Trophoblast cell (in vitro differentiated cells and primary cell): ENCODE measurements at regions not wholly inside any gene's neighbourhood (a gene's known extent, or its start where the extent isn't known, plus 50 kb on each side); places are given as distances from the start of the nearest gene placed in this dataset.

ENCODE experiments used
- DNase-seq, 2 donors: peaks; one replicate each; pipeline ENCODE4 v3.0.0-alpha.2; 2016
- H2AFZ ChIP-seq: 2 replicates; pipeline ENCODE4 v1.6.1; 2013; ENCODE audit warnings: low read length, moderate library complexity, mild to moderate bottlenecking; ENCODE audit not compliant: insufficient read depth, poor library complexity
- H2AK5ac ChIP-seq: 2 replicates; pipeline ENCODE4 v1.6.1; 2013; ENCODE audit warnings: mild to moderate bottlenecking, low read length
- H2BK120ac ChIP-seq: 2 replicates; pipeline ENCODE4 v1.6.1; 2013; ENCODE audit warnings: low read length, mild to moderate bottlenecking, moderate library complexity; ENCODE audit not compliant: insufficient read depth, poor library complexity
- H2BK12ac ChIP-seq: 2 replicates; pipeline ENCODE4 v1.6.1; 2013; ENCODE audit warnings: mild to moderate bottlenecking, low read length, moderate library complexity
- H2BK5ac ChIP-seq: 2 replicates; pipeline ENCODE4 v1.6.1; 2013; ENCODE audit warnings: low read length, low read depth, moderate library complexity, mild to moderate bottlenecking; ENCODE audit not compliant: poor library complexity
- H3K14ac ChIP-seq: 2 replicates; pipeline ENCODE4 v1.6.1; 2013; ENCODE audit warnings: mild to moderate bottlenecking, low read length
- H3K18ac ChIP-seq: 2 replicates; pipeline ENCODE4 v1.6.1; 2013; ENCODE audit warnings: mild to moderate bottlenecking, low read length
- H3K23ac ChIP-seq: 2 replicates; pipeline ENCODE4 v1.6.1; 2013; ENCODE audit warnings: low read length
- H3K27ac ChIP-seq: 2 replicates; pipeline ENCODE4 v1.5.1; 2013; ENCODE audit warnings: low read depth, mild to moderate bottlenecking, inconsistent platforms, low read length, moderate library complexity
- H3K27me3 ChIP-seq: 2 replicates; pipeline ENCODE4 v1.6.1; 2013; ENCODE audit warnings: inconsistent platforms, mild to moderate bottlenecking, low read length, moderate library complexity; ENCODE audit not compliant: insufficient read depth
- H3K36me3 ChIP-seq, 2 experiments: 1 replicate in 1 of 2; 2 replicates in 1 of 2; pipeline ENCODE4 v1.6.1; 2013; ENCODE audit warnings: low read length in 2 of 2, mild to moderate bottlenecking in 2 of 2, moderate library complexity in 1 of 2; ENCODE audit not compliant: insufficient read depth in 2 of 2, control insufficient read depth in 1 of 2
- H3K4ac ChIP-seq: 2 replicates; pipeline ENCODE4 v1.6.1; 2013; ENCODE audit warnings: low read depth, mild to moderate bottlenecking, low read length, moderate library complexity
- H3K4me1 ChIP-seq, 2 experiments: 1 replicate in 1 of 2; 2 replicates in 1 of 2; pipeline ENCODE4 v1.6.1; 2013; ENCODE audit warnings: low read length in 2 of 2, mild to moderate bottlenecking in 2 of 2, moderate library complexity in 1 of 2; ENCODE audit not compliant: insufficient read depth in 2 of 2, control insufficient read depth in 1 of 2
- H3K4me2 ChIP-seq: 2 replicates; pipeline ENCODE4 v1.6.1; 2013; ENCODE audit warnings: inconsistent platforms, mild to moderate bottlenecking, low read length, moderate library complexity
- H3K4me3 ChIP-seq: 2 replicates; pipeline ENCODE4 v1.5.1; 2013; ENCODE audit warnings: mild to moderate bottlenecking, low read depth, low read length, inconsistent platforms
- H3K79me1 ChIP-seq: one replicate; pipeline ENCODE4 v1.6.1; 2013; ENCODE audit warnings: low read length
- H3K79me2 ChIP-seq: 2 replicates; pipeline ENCODE4 v1.6.1; 2013; ENCODE audit warnings: low read length, mild to moderate bottlenecking; ENCODE audit not compliant: control insufficient read depth, insufficient read depth, poor library complexity
- H3K9ac ChIP-seq: 2 replicates; pipeline ENCODE4 v1.6.1; 2013; ENCODE audit warnings: mild to moderate bottlenecking, low read length
- H3K9me3 ChIP-seq: 2 replicates; pipeline ENCODE4 v1.6.1; 2013; ENCODE audit warnings: low read depth, mild to moderate bottlenecking, control low read depth, inconsistent platforms, low read length; ENCODE audit not compliant: insufficient read depth
- H4K12ac ChIP-seq: 2 replicates; pipeline ENCODE4 v1.6.1; 2013; ENCODE audit warnings: low read depth, mild to moderate bottlenecking, low read length, moderate library complexity
- H4K8ac ChIP-seq: 2 replicates; pipeline ENCODE4 v1.6.1; 2013; ENCODE audit warnings: low read depth, mild to moderate bottlenecking, low read length, moderate library complexity
- H4K91ac ChIP-seq: one replicate; pipeline ENCODE4 v1.6.1; 2013; ENCODE audit warnings: low read depth, mild to moderate bottlenecking, low read length, moderate library complexity
- WGBS: extraction: QIAGEN DNeasy Blood & Tissue Kit; methylation state at CpG from one replicate; pipeline ENCODE4 v1.1.7; 2013; ENCODE audit warnings: missing lambda C conversion rate; ENCODE audit not compliant: insufficient read length, insufficient coverage; ENCODE audit errors: extremely low coverage; 5-methylcytosine and 5-hydroxymethylcytosine counted together

GRCh38 chr4:32396507-32397070 is 1676.4 kb downstream of the PCDH7 start:
- WGBS: no CpG with 5 or more reads among the region's 7 CpGs
- no peaks in the 10 kb centered on the region for H3K36me3 ChIP-seq
- H3K4me3 ChIP-seq: no peak overlapping the region
- H3K14ac ChIP-seq: no peak overlapping the region
- no peak overlapping the region for H3K18ac ChIP-seq
- no peaks in the 10 kb centered on the region for H3K9me3 ChIP-seq
- H4K91ac ChIP-seq: no peak overlapping the region
- H2BK12ac ChIP-seq: no peak overlapping the region
- no peak overlapping the region for H4K8ac ChIP-seq
- H3K27me3 ChIP-seq: no peaks in the 10 kb centered on the region
- H3K4ac ChIP-seq: no peak overlapping the region
- no peak overlapping the region for H2BK5ac ChIP-seq
- H3K23ac ChIP-seq: no peak overlapping the region
- no peak overlapping the region for H2AFZ ChIP-seq
- no peaks in the 10 kb centered on the region for H3K79me1 ChIP-seq
- no peak for DNase-seq
- H2AK5ac ChIP-seq: no peak overlapping the region
- H3K4me2 ChIP-seq: no peak overlapping the region
- H3K79me2 ChIP-seq: no peaks in the 10 kb centered on the region
- H3K4me1 ChIP-seq: no peaks in the 10 kb centered on the region
- H3K9ac ChIP-seq: no peak overlapping the region
- H2BK120ac ChIP-seq: no peak overlapping the region
- no peak overlapping the region for H4K12ac ChIP-seq
- no peak overlapping the region for H3K27ac ChIP-seq

GRCh38 chr4:32400870-32401269 is 1680.7 kb downstream of the PCDH7 start:
- no CpG with 5 or more reads among the region's 1 CpG for WGBS
- no peak overlapping the region for H4K91ac ChIP-seq
- H3K14ac ChIP-seq: no peak overlapping the region
- H4K8ac ChIP-seq: no peak overlapping the region
- H3K4me2 ChIP-seq: no peak overlapping the region
- no peak overlapping the region for H3K27ac ChIP-seq
- no peak overlapping the region for H3K18ac ChIP-seq
- H2BK12ac ChIP-seq: no peak overlapping the region
- no peak overlapping the region for H3K23ac ChIP-seq
- no peaks in the 10 kb centered on the region for H3K9me3 ChIP-seq
- no peaks in the 10 kb centered on the region for H3K27me3 ChIP-seq
- H3K36me3 ChIP-seq: no peaks in the 10 kb centered on the region
- no peak overlapping the region for H3K9ac ChIP-seq
- H3K79me1 ChIP-seq: no peaks in the 10 kb centered on the region
- H2BK5ac ChIP-seq: no peak overlapping the region
- no peaks in the 10 kb centered on the region for H3K79me2 ChIP-seq
- no peak overlapping the region for H2AFZ ChIP-seq
- no peak overlapping the region for H2BK120ac ChIP-seq
- no peak for DNase-seq
- H3K4ac ChIP-seq: no peak overlapping the region
- no peak overlapping the region for H4K12ac ChIP-seq
- H3K4me3 ChIP-seq: no peak overlapping the region
- H2AK5ac ChIP-seq: no peak overlapping the region
- H3K4me1 ChIP-seq: no peaks in the 10 kb centered on the region

GRCh38 chr4:32417113-32417704 is 1697.0 kb downstream of the PCDH7 start:
- H3K4me1 ChIP-seq: no peaks in the 10 kb centered on the region
- H3K27me3 ChIP-seq: no peaks in the 10 kb centered on the region
- WGBS: no CpG with 5 or more reads among the region's 3 CpGs

GRCh38 chr4:32423267-32423666 is 1703.1 kb downstream of the PCDH7 start:
- no peak overlapping the region for H2AK5ac ChIP-seq
- H2AFZ ChIP-seq: no peak overlapping the region
- no peak overlapping the region for H4K8ac ChIP-seq
- H3K79me1 ChIP-seq: no peaks in the 10 kb centered on the region
- H3K4me2 ChIP-seq: no peak overlapping the region
- H4K91ac ChIP-seq: no peak overlapping the region
- no peak overlapping the region for H2BK12ac ChIP-seq
- H3K36me3 ChIP-seq: no peaks in the 10 kb centered on the region
- no peaks in the 10 kb centered on the region for H3K79me2 ChIP-seq
- H2BK5ac ChIP-seq: no peak overlapping the region
- H2BK120ac ChIP-seq: no peak overlapping the region
- no peak overlapping the region for H3K18ac ChIP-seq
- H3K23ac ChIP-seq: no peak overlapping the region
- H3K27me3 ChIP-seq: no peaks in the 10 kb centered on the region
- H3K9me3 ChIP-seq: peaks cover 5% of the 10 kb centered on the region
- no CpG with 5 or more reads among the region's 3 CpGs for WGBS
- no peak overlapping the region for H3K27ac ChIP-seq
- H3K4me1 ChIP-seq: peaks cover 0 to 2% of the 10 kb centered on the region in 2 experiments
- no peak overlapping the region for H3K4me3 ChIP-seq
- no peak overlapping the region for H3K4ac ChIP-seq
- DNase-seq: no peak
- no peak overlapping the region for H4K12ac ChIP-seq
- peak overlapping the region; percentile 49 for H3K9ac ChIP-seq
- no peak overlapping the region for H3K14ac ChIP-seq

More at GRCh38 chr4:32417113-32417704, 1697.0 kb downstream of the PCDH7 start:
- H2BK12ac ChIP-seq: no peak overlapping the region
- H4K91ac ChIP-seq: no peak overlapping the region
- no peak overlapping the region for H2BK120ac ChIP-seq
- no peak overlapping the region for H3K27ac ChIP-seq
- H3K9ac ChIP-seq: no peak overlapping the region
- no peak overlapping the region for H3K4ac ChIP-seq
- no peaks in the 10 kb centered on the region for H3K36me3 ChIP-seq
- no peaks in the 10 kb centered on the region for H3K9me3 ChIP-seq
- H2AK5ac ChIP-seq: no peak overlapping the region
- H2BK5ac ChIP-seq: no peak overlapping the region
- H3K79me2 ChIP-seq: no peaks in the 10 kb centered on the region
- H2AFZ ChIP-seq: no peak overlapping the region
- no peak overlapping the region for H3K18ac ChIP-seq
- no peak overlapping the region for H3K23ac ChIP-seq
- no peak overlapping the region for H3K4me3 ChIP-seq
- DNase-seq: peak in 1 of 2 donors; percentile 3
- H3K4me2 ChIP-seq: no peak overlapping the region
- no peak overlapping the region for H3K14ac ChIP-seq
- H4K8ac ChIP-seq: no peak overlapping the region
- no peak overlapping the region for H4K12ac ChIP-seq
- no peaks in the 10 kb centered on the region for H3K79me1 ChIP-seq
